ENCODE measurements at regions not wholly inside any gene's neighbourhood (a gene's known extent, or its start where the extent isn't known, plus 50 kb on each side); places are given as distances from the start of the nearest gene placed in this dataset.

DNA sequence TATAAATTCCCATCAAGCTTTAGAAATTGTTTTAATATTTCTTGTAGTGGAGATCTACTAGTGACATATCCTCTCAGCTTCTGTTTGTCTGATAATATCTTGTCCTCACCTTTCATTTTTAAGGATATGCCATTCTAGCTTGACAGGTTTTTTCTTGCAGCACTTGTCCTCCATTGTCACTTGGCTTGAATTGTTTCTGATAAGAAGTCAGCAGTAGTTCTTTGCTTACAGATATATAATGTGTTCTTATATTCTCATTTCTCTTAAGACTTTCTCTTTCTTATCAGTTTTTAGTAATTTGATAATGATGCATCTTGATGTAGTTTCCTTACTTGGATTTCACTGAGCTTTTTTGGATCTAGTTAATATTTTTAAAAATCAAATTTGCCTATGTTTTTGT, 120.6 kb upstream of the NUDT6 start:
- no peak for TF ChIP-seq POLR2A (IDR thresholded peaks at IDR 0.05)
- TF ChIP-seq POLR2AphosphoS5 (IDR thresholded peaks at IDR 0.05; ENCODE audit: insufficient read depth in 1 of 2, low read depth in 1 of 2): no peak
- TF ChIP-seq, protein P1, sequence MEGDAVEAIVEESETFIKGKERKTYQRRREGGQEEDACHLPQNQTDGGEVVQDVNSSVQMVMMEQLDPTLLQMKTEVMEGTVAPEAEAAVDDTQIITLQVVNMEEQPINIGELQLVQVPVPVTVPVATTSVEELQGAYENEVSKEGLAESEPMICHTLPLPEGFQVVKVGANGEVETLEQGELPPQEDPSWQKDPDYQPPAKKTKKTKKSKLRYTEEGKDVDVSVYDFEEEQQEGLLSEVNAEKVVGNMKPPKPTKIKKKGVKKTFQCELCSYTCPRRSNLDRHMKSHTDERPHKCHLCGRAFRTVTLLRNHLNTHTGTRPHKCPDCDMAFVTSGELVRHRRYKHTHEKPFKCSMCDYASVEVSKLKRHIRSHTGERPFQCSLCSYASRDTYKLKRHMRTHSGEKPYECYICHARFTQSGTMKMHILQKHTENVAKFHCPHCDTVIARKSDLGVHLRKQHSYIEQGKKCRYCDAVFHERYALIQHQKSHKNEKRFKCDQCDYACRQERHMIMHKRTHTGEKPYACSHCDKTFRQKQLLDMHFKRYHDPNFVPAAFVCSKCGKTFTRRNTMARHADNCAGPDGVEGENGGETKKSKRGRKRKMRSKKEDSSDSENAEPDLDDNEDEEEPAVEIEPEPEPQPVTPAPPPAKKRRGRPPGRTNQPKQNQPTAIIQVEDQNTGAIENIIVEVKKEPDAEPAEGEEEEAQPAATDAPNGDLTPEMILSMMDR (IDR thresholded peaks at IDR 0.05): no peak

Data from vagina (tissue), 2 donors.